HG03342 (cell line): ENCODE measurements at regions not wholly inside any gene's neighbourhood (a gene's known extent, or its start where the extent isn't known, plus 50 kb on each side); places are given as distances from the start of the nearest gene placed in this dataset.

Source experiments
- ATAC-seq: cut with Tn5 transposase; IDR thresholded peaks from one replicate; pipeline ENCODE4 v1.9.1; 2021; ENCODE audit warnings: mild to moderate bottlenecking, moderate library complexity; ENCODE audit not compliant: unreplicated experiment

DNA sequence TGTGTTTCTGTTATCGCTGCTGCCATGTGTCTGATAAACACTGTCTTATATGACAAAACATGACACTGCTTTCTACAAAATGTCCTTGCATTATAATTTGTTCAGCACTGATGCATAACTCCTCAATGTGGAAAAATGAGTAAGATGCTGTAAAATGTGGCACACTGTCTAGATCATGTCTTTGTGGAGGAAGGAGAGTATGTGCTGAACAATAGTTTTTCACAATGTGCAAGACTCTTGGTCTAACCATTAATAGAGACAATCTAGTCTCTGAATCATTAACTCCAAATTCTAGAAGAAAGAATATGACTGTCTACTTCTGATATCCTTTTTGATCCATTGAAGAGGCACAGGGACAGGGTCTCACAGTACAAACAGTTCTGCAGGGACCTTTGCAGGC lies 127.9 kb upstream of the RARB start:
- ATAC-seq = no peak

DNA sequence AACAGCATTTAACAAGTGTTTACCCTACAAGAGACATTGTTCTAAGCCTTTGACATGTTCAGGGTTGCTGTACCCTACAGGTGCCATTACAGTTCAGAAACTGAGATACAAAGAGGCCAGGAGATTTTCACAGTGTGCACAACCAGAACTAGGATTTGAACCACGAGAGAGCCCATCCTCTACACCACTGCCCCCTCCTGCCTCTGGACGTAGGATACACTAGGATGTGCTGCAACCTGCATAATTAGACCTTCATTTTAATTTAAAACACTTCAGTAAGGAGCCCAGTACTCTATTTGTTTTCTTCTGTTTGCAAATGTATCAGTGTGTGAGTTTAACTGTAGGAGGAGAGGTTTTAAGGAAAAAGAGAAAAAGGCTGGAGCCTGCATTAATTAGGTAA lies 123.1 kb upstream of the RARB start:
- ATAC-seq = no peak

DNA sequence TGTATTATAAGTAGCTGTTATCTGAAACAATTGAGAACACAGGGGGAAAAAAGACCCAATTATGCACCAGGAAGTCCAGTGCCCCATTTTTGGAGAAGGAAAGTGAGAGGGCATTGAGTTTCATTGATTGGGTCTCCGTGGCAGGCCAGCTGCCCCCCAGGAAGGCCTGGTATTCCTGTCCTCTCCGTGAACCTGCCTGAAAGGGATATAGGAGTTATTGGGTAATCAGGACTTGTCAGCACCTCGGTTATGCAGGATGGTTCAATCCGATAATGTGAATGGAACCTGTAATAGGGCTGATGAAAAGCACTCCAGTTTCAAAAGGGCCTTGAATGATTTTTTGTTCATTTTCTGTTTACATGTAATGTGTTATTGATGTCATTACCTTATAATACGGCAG lies 122.0 kb upstream of the RARB start:
- ATAC-seq = no peak

DNA sequence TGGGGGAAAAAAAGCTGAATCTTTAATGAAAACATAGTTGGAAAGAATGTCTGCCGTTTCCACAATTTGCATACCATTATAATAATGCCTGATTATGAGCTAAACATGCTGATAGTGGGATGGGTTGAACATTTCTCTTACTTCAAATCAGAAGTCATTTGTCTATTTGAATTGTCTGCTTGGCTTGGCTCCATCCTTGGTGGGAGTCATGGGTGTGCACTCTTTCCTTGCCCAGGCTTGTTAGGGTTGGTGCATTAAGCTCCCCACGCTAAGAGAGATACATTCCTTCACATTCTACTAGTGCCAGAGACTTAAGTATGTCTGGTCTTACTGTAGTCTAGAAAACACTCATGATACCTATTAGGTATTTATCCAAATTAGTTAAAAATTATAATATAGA lies 121.4 kb upstream of the RARB start:
- no peak for ATAC-seq

DNA sequence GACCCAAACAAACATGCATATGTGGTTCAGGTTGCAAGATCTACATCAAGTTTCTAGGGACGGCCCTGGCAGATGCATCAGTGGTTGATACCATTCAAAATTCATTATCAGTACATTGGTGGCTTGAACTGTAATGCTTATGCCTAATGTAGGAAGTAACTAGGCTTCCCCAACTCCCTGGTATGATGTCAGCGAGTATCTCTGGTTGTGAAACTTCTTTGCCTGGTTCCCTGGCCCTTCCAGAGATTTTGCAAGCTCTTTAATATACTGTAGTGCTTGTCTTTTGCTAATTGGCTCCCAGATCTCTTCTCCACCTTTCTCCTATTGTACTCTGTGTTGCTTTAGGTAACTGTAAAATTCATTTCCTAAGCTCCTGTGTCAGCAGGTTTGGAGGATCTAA lies 114.8 kb upstream of the RARB start:
- no peak for ATAC-seq

DNA sequence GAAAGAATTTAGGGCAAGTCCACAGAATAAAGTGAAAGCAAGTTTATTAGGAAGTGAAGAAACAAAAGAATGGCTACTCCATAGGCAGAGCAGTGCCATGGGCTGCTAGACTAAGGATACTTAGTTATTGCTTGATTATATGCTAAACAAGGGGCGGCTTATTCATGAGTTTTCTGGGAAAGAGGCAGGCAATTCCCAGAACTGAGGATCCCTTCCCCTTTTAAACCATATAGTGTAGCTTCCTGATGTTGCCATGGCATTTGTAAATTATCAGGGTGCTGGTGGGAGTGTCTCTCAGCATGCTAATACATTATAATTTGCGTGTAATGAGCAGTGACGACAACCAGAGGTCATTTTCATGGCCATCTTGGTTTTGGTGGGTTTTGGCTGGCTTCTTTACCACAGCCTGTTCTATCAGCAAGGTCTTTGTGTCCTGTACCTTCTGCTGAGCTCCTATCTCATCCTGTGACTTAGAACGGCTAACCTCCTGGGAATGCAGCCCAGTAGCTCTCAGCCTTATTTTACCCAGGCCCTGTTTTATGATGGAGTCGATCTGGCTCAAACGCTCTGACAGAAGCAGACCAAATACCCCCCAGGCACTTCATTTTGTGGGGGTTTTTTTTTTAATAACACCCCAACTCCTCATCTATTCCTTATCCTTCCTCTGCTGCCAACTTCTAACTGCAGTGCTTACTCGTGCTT lies 103.0 kb upstream of the RARB start:
- no peak for ATAC-seq

DNA sequence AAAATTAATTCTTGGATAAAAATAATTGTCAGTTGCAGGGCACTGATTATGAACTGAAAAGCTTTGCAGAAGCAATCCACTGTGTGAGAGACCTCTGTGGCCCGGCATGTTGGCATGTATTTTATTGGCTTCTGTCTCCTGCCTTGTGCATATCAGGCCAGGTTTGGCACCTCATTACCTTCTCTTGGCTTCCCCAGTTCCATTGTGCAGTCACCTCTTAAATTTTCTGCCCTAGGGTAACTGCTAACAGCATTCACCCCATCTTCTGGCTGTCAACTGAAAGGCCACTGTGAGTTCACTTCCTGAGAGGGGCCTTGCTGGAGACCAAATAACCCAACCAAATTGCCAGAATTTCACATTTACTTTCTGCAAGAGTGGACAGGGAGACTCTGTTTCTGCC lies 92.7 kb upstream of the RARB start:
- no peak for ATAC-seq

DNA sequence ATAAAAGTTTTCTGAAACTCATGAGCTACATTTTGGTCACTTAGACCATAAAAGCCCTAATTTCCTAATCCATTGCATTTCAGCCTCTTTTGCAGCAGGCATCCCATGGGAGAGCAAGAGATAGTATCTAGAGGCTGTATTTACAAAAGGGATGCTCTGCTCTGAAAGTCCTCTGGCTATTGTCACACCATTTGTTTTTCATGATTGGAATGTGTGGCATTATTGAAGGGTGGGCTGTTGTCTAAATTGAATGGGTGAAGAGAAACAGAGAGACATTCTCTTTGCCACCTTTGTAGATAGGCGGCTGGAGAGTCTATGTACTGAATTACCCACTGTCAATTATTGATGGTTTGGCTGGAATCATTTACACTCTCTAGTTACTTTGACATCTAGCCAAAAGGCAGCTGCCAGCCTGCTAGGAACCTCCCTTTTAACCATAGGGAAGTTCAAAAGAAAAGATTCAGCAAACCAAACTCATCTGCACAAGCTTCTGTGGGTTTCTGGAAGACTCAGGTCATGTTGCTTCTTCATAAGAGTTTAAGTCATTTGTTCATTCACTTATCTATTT lies 89.8 kb upstream of the RARB start:
- no peak for ATAC-seq

DNA sequence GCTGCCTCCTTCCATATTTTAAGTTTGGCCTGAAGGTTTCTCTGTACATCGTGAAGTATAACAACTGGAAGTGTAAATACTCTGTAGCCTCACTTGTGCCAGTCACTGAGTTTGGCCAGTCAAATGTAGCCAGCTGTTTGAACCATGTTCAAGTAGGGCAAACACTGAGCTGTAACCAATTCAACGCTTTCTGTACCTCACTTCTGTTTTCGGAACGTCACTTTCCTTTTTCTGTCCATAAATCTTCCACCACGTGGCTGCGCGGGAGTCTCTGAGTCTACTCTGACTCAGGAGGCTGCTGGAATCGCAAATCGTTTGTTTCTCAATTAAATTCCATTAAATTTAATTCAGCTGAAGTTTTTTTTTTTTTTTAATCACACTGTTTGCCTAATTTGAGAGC lies 88.8 kb upstream of the RARB start:
- no peak for ATAC-seq

DNA sequence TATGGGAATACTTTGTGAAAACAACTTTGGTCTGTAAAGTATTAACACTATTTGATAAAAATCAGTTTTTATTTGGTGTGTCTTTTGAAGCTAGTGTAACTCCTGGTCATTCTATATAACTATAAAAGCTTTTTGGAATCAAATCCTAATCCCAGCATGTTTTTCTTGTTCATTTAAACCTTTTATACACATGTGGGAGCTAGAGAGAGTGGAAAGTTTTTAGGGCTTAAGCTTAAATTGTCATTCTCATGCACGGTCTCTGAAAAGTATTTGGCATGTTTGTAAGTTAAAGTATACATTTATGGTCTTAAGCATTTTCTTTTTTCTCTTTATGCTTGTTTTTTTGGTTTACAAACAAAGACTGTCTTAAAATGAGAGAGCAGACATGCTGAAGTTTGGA lies 83.4 kb upstream of the RARB start:
- no peak for ATAC-seq

DNA sequence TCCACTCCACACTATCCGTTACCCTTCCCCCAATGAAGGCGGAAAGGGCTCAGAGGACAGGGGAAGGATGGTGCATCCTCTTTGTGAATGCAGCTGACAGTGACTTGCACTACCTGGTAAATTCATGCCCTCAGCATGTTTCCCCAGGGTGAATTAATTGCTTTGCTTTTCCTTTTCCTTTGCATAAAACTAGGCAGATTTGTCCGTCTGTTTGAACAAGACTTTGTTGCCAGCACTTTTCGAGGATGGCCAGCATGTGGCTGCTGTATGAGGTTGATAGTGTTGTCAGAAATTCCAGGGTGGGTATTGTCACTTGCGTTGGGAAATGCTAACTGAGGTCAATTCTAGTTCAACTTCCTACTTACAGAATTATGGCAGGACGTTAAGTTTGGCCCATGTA lies 79.0 kb upstream of the RARB start:
- ATAC-seq = no peak

DNA sequence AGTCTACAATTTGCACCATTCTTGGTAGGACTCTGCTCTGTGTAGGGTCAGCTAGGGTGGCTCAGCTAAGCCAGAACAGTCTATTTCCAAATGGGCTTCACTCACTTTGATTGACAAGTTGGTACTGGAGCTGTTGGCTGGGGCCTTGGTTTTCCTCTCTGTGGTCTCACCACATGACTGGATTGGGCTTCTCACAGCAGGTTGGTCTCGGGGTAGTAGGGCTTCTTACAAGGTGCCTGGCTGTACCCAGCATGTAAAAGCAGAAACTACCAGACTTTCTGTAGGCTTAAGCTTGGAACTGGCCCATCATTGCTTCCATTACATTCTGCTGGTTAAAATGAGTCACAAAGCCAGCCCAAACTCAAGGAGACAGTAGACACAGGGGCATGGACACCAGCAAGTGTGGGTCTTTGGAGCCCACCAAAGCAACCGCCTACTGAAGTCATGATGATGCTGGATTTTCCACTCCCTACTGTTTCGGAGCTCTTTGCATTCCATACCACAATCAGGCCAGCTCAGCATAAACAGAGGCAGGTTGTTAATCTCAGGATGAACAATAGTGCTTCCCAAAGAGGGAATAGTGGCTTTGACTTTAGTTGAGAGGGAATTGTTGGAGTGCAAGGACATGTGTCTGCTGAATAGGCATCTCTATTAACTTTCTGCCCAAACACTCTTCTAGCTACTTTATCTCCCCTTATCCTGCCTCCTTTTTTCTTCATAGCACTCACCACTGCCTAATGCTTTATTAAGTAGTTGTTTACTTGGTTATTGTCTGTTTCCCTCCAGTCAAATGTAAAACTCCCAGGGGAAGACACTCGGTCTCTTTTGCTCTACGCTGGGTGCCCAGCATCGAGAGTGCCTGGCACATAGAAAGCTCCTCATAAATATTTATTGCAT lies 78.0 kb upstream of the RARB start:
- no peak for ATAC-seq

DNA sequence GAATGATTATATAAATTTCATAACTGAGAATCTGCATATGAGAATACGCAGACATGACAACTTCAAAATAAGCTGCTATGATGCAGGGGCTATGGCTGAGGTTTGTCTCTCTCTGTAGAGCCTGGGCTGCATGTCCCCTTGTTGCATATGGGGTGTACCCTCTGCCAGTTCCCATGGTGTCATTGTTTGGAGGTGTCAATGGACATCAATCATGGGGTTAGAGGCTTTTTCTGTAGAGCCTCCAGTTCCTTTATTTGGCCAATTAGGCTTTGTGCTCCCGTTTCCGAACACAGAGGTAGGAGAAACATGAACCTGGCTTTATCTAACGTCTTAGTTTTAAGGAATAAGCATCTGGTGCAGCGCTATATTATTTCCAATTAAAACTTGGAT lies 77.3 kb upstream of the RARB start:
- ATAC-seq = no peak

DNA sequence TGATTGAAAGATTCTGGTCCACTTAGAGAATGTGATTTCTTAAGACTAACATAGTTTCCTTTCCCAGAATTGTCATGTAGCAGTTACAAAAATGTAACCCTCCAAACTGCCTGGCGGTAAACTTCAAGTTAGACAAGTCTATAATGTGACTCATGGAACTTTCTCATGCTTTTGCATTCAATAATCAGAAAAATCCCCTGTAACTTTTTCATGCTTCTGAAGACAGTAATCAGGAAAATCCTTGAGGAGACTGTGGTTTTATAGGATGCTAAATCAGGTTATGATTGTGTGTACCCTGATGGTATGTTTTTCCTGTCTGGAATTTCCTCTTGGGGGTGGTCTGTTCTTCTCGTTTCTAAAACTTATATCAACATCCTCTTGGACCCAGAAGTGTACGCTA lies 74.0 kb upstream of the RARB start:
- no peak for ATAC-seq

DNA sequence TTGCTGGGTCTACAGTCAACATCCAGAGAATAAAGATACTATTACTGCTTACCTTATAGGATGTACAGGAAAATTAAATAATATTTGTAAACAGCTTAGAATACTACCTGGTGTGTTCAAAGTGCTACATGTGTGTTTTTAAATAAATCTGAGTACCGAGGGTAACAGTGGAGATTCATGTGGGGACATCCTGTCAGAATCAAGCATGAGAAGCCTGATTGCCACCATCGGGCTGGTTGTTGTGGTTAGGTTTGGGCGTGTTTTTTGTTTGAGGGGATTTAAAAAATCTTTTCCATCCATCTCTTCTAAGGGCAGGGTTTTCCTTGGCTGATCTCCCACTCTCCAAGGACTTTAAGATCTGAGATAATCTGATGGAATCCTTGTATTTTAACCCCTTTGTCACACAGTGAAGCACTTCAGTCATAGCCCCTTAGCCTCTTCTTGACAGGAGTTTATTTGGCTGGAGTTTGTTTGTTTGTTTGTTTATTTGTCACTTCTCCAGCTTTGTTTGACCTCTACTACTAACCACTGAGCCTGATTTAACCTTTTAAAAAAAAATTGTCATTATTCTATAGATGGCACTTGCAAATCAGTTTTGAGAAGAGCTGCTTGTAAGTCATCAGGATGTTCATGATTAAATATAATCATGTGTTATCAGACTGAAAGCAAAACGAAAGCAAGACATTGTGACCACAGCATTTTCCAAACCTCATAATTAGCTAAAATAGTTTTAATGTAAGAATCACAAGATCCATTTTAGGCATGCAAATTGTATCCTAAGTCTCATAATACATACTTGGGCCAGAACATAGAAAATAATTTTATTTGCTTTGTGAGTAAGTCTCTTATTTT lies 72.8 kb upstream of the RARB start:
- no peak for ATAC-seq

DNA sequence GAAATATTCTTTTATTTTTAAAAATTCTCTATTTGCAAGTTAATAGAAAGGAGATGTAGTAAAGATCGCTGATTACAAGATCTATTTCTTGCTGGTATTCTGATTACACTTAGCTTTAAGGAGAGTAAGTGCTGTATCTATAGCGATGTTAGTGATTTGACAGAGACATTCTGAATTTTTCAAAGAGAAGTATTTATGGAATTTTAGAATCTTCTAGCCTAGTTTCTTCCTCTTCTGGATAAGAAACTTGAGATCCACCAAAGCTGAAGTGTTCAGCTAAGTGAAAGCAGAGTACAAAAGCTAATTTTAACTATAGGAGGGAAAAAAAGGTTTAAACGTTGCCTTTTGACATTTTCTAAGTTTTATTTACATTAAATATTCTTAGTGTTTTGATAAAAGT lies 72.1 kb upstream of the RARB start:
- ATAC-seq = no peak

DNA sequence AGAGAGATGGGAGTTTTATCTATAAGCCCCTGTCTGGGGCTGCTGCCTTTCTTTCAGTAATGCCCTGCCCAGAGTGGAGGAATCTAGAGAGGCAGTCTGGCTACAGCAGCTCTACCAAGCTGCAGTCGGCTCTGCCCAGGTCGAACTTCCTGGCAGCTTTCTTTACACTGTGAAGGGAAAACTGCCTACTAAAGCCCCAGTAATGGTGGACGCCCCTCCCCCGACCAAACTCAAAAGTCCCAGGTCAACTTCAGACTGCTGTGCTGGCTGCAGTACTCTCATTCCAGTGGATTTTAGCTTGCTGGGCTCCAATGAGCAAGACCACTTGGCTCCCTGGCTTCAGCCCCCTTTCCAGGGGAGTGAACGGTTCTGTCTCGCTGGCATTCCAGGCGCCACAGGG lies 65.9 kb upstream of the RARB start:
- no peak for ATAC-seq

DNA sequence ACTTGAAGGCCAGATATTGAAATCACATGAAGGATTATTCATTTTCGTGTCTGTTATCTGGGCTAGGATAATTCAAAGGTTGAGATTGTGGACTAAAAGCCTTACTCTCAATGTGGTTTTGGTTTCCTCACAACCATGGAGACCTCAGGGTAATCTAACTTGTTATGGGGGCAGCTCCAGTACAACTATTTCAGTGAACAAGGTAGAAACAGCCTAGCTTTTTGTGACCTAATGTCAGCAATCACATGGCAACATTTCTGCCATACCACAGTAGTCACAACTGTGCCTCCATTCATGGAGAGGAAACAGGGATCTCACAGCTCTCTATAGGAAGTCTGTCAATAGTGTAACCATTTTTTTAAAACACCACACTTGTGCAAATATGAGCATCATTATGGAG lies 62.4 kb upstream of the RARB start:
- no peak for ATAC-seq

DNA sequence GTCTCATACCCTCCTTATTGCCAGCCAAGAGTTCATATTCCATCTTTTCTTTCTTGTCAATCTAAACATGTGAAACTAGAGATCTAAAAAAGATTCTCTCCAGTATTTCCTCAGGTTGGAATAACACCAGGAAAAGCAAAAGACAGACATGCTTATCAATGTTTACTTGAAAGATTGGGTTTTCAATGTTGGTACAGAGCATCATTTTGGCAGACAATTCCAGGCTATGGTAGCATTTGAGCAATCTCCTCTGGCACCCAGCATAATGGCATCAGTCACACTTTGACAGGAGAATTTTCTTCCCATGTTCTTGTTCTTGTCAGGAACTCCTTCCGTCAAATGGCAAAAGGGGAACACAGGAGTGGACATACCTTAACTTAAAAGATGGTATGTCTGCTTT lies 61.0 kb upstream of the RARB start:
- ATAC-seq = no peak

DNA sequence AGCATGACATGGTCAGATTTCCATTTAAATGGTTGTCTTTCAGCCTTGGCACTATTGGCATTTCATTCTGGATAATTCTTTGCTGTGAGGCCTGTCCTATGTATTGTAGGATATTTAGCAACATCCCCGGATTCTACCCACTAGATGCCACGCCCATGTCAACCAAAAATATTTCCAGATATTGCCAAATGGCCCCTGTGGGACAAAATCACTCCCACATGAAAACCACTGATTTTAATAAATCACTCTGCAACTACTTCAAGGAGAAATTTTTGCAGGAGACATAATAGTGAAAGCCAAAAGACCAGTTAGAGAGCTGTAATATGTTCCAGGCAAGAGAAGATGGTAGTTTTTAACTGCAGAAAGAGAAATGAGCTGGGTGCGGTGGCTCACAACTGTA lies 55.9 kb upstream of the RARB start:
- ATAC-seq = no peak

DNA sequence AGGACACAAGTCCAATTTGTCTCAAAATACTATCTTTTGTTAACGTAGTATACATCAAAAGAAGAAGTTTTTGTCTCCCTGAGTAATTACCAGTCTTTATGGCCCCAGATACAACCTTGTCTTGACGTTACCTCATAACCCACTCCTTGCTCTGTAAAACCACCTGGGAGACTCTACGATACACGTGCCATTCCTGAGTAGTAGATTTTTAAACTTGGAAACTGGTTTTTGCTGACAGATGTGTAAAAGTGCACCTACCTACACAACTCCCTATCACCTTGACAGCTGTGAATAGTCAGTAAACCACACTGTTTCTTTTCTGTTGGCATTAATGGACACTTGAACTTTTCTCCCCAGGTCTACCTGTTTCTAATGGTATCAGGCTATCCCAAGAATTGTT lies 51.7 kb upstream of the RARB start:
- no peak for ATAC-seq
